ENCODE measurements at regions not wholly inside any gene's neighbourhood (a gene's known extent, or its start where the extent isn't known, plus 50 kb on each side); places are given as distances from the start of the nearest gene placed in this dataset.

GRCh38 chr2:188196343-188197008, 95.2 kb upstream of the GULP1 start:
- Histone ChIP-seq H3K4me3 (no peak overlapping the region), H3K4me1 (peaks cover 7% of the 10 kb centered on the region), H3K27me3 (no peaks in the 10 kb centered on the region), H3K36me3 (no peaks in the 10 kb centered on the region), H3K27ac (no peak overlapping the region), H3K9me3 (no peaks in the 10 kb centered on the region)
- TF ChIP-seq, protein P1, sequence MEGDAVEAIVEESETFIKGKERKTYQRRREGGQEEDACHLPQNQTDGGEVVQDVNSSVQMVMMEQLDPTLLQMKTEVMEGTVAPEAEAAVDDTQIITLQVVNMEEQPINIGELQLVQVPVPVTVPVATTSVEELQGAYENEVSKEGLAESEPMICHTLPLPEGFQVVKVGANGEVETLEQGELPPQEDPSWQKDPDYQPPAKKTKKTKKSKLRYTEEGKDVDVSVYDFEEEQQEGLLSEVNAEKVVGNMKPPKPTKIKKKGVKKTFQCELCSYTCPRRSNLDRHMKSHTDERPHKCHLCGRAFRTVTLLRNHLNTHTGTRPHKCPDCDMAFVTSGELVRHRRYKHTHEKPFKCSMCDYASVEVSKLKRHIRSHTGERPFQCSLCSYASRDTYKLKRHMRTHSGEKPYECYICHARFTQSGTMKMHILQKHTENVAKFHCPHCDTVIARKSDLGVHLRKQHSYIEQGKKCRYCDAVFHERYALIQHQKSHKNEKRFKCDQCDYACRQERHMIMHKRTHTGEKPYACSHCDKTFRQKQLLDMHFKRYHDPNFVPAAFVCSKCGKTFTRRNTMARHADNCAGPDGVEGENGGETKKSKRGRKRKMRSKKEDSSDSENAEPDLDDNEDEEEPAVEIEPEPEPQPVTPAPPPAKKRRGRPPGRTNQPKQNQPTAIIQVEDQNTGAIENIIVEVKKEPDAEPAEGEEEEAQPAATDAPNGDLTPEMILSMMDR (IDR thresholded peaks at IDR 0.05): no peak
- intact Hi-C loops (cut with DNase I): no loop called here
- ATAC-seq (no peak), DNase-seq (no peak)

GRCh38 chr2:188199716-188200128, 92.0 kb upstream of the GULP1 start:
- Histone ChIP-seq H3K4me3 (no peak overlapping the region), H3K27ac (no peak overlapping the region), H3K36me3 (no peaks in the 10 kb centered on the region), H3K27me3 (no peaks in the 10 kb centered on the region), H3K4me1 (peaks cover 7% of the 10 kb centered on the region), H3K9me3 (no peaks in the 10 kb centered on the region)
- TF ChIP-seq, protein P1 (IDR thresholded peaks at IDR 0.05): no peak
- DNase-seq: no peak
- ATAC-seq: no peak
- intact Hi-C loops (cut with DNase I): no loop called here

DNA sequence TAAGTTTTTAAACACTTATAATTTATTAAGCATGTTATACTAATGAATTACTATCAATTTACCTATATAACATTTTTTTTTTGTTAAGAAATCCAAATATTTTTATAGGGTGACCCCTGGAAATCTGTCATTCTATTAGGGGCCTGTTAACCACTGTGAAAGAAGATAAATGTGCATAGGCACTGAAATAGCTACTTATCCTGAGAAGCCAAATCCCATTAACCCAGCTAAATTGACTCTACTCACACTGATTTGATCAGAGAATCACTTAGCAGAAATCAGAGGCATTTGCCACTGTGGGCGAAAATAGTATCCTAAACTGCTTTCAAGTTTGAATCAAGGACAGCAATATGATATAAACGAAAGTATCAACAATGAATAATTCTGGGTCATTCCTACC, 90.0 kb upstream of the GULP1 start:
- Histone ChIP-seq H3K9me3 (no peaks in the 10 kb centered on the region), H3K27ac (no peak overlapping the region), H3K27me3 (no peaks in the 10 kb centered on the region), H3K36me3 (no peaks in the 10 kb centered on the region), H3K4me1 (peaks cover 2% of the 10 kb centered on the region), H3K4me3 (no peak overlapping the region)
- intact Hi-C loops (cut with DNase I): no loop called here
- ATAC-seq (no peak), DNase-seq (no peak)
- TF ChIP-seq, protein P1 (IDR thresholded peaks at IDR 0.05): no peak

GRCh38 chr2:188202777-188203176, 88.9 kb upstream of the GULP1 start:
- TF ChIP-seq, protein P1 (IDR thresholded peaks at IDR 0.05): no peak
- intact Hi-C loops (cut with DNase I): no loop called here
- Histone ChIP-seq H3K9me3 (no peaks in the 10 kb centered on the region), H3K27ac (no peak overlapping the region), H3K27me3 (no peaks in the 10 kb centered on the region), H3K4me1 (no peaks in the 10 kb centered on the region), H3K36me3 (no peaks in the 10 kb centered on the region), H3K4me3 (no peak overlapping the region)
- DNase-seq: no peak
- ATAC-seq: no peak

GRCh38 chr2:188203776-188204175, 87.9 kb upstream of the GULP1 start:
- no peak overlapping the region for H3K4me3 ChIP-seq

More at GRCh38 chr2:188203776-188204175, 87.9 kb upstream of the GULP1 start:
- intact Hi-C loops (cut with DNase I): no loop called here
- ATAC-seq (no peak), DNase-seq (no peak)
- H3K36me3 ChIP-seq: no peaks in the 10 kb centered on the region
- TF ChIP-seq, protein P1 (IDR thresholded peaks at IDR 0.05): no peak
- H3K27me3 ChIP-seq: no peaks in the 10 kb centered on the region
- no peaks in the 10 kb centered on the region for H3K4me1 ChIP-seq
- H3K27ac ChIP-seq: no peak overlapping the region
- no peaks in the 10 kb centered on the region for H3K9me3 ChIP-seq
